ENCODE measurements at regions not wholly inside any gene's neighbourhood (a gene's known extent, or its start where the extent isn't known, plus 50 kb on each side); places are given as distances from the start of the nearest gene placed in this dataset.
"Not testable (repeated sequence)": the region's sequence is repeated elsewhere in the genome, so short reads cannot be mapped to it uniquely, and the experiment has no call there.

DNA sequence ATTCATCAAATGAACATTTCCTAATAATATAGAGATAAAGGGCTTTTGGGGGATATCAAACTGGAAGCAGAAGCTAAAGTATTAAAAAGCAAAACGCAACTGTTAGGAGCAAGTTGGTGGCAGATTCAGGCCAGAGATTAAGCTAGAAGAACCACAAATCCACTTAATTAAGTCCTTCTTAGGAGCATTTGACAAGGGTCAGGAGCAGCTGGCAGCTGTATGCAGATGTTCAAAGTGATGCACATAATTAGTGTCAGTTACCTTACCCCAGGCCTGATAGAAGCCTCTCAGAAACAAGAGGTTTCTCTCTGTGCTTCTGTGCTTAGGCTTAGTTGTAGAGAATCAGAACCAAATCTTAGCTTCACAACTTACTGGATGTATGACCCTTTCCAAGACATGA lies 546.5 kb upstream of the ANO5 start:
- TF ChIP-seq, protein P1, sequence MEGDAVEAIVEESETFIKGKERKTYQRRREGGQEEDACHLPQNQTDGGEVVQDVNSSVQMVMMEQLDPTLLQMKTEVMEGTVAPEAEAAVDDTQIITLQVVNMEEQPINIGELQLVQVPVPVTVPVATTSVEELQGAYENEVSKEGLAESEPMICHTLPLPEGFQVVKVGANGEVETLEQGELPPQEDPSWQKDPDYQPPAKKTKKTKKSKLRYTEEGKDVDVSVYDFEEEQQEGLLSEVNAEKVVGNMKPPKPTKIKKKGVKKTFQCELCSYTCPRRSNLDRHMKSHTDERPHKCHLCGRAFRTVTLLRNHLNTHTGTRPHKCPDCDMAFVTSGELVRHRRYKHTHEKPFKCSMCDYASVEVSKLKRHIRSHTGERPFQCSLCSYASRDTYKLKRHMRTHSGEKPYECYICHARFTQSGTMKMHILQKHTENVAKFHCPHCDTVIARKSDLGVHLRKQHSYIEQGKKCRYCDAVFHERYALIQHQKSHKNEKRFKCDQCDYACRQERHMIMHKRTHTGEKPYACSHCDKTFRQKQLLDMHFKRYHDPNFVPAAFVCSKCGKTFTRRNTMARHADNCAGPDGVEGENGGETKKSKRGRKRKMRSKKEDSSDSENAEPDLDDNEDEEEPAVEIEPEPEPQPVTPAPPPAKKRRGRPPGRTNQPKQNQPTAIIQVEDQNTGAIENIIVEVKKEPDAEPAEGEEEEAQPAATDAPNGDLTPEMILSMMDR (IDR thresholded peaks at IDR 0.05): no peak
- Histone ChIP-seq H3K27me3 (replicated peaks; ENCODE audit: insufficient read depth) (no peaks in the 10 kb centered on the region), H3K4me3 (no peak overlapping the region), H3K9me3 (no peaks in the 10 kb centered on the region), H3K27ac (no peak overlapping the region), H3K4me1 (ENCODE audit: control insufficient read depth in 1 of 2, low read depth in 2 of 2) (no peaks in the 10 kb centered on the region), H3K36me3 (no peaks in the 10 kb centered on the region)
- DNase-seq (ENCODE audit: low spot score) (no peak), ATAC-seq (ENCODE audit: insufficient number of reproducible peaks, low FRiP score, low read depth) (no peak)

DNA sequence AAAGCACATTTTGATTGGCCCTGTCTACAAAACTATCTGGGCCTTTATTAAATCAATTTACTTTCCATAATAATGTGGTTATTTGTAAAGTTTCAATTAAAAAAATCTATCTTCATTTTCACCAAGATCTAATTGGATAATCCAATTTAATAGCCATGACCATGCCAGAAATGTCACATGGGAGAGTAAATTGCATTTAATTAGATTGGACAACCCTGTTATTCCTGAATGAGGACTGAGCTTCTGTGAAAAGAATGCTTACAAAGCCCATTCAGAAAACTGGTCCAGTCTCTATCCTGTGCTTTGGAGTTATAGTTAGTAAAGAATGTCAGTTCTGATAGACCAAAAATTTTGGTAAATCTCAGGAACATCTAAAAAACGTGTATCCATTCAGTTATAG lies 541.9 kb upstream of the ANO5 start:
- Histone ChIP-seq H3K4me1 (ENCODE audit: control insufficient read depth in 1 of 2, low read depth in 2 of 2) (no peaks in the 10 kb centered on the region), H3K36me3 (no peaks in the 10 kb centered on the region), H3K27me3 (replicated peaks; ENCODE audit: insufficient read depth) (no peaks in the 10 kb centered on the region), H3K4me3 (no peak overlapping the region), H3K9me3 (no peaks in the 10 kb centered on the region), H3K27ac (no peak overlapping the region)
- no peak for DNase-seq (ENCODE audit: low spot score)
- TF ChIP-seq, protein P1 (IDR thresholded peaks at IDR 0.05): no peak
- no peak for ATAC-seq (ENCODE audit: insufficient number of reproducible peaks, low FRiP score, low read depth)

DNA sequence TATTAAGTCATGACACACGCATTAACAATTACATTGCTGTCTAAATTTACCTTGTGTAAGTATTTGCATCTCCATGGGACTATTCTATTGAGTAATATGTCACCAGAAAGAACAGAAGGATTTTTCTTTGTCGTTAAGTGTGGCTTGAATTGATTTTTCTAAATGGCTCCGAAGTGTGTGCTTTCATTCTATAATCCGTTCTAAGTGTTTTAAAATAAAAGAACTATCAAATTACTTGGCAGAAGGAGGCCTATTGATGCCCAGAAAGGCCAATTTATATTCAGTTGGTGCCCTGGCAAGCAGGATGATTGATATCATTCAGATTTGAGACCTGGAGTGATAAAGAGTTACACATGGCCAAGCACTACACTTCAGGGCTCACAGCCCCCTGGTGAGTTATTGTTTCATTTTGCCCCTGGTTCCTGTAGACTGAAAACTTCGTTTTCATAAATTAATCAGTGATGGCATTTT lies 538.9 kb upstream of the ANO5 start:
- Histone ChIP-seq H3K27me3 (replicated peaks; ENCODE audit: insufficient read depth) (no peaks in the 10 kb centered on the region), H3K9me3 (no peaks in the 10 kb centered on the region), H3K4me3 (no peak overlapping the region), H3K27ac (no peak overlapping the region), H3K36me3 (no peaks in the 10 kb centered on the region), H3K4me1 (ENCODE audit: control insufficient read depth in 1 of 2, low read depth in 2 of 2) (no peaks in the 10 kb centered on the region)
- ATAC-seq (ENCODE audit: insufficient number of reproducible peaks, low FRiP score, low read depth) (no peak), DNase-seq (ENCODE audit: low spot score) (no peak)
- TF ChIP-seq, protein P1 (IDR thresholded peaks at IDR 0.05): no peak

DNA sequence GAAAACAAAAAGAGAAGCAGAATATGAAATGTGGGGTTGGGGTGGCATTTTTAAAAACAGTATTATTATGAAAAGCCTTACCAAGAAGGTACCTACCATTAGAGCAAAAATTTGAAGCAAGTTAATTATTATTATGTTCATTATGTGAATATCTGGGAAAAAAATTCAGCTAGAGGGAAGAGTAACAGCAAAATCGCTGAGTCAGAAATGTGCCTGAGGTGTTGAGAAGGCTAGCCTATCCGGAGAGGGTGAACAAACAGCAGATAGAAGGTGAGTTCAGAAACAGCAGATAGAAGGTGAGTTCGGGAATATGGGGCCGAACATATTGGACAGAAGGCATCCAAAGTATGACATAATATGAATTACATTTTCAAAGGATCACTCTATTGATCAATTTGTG lies 536.8 kb upstream of the ANO5 start:
- ATAC-seq (ENCODE audit: insufficient number of reproducible peaks, low FRiP score, low read depth): no peak
- Histone ChIP-seq H3K27ac (no peak overlapping the region), H3K4me1 (ENCODE audit: control insufficient read depth in 1 of 2, low read depth in 2 of 2) (no peaks in the 10 kb centered on the region), H3K27me3 (replicated peaks; ENCODE audit: insufficient read depth) (no peaks in the 10 kb centered on the region), H3K9me3 (no peaks in the 10 kb centered on the region), H3K4me3 (no peak overlapping the region), H3K36me3 (no peaks in the 10 kb centered on the region)
- DNase-seq (ENCODE audit: low spot score): no peak
- TF ChIP-seq, protein P1 (IDR thresholded peaks at IDR 0.05): no peak

DNA sequence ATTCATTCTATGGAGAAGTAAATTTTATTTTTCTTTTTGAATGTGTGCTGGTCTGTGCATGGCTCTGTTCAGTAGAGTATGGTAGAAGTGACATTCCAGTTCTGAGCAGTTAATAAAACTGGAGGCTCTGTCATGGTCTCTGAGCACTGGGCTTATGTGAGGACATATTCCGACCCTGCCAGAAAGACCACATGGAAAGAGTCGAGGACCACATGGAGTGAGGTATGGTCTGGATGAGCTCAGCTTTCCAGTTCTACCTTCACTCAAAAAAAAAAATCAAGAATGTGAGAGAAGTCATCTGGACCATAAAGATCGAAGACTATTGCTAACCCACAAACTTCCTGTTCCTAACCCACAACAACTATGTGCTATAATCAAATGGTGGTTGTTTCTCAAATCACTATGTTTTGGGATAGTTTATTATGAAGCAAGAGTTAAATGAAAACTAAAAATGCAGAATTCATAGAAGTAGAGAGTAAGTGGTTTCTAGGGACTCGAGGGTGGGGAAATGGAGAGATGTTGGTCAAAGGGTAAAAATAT lies 534.2 kb upstream of the ANO5 start:
- ATAC-seq (ENCODE audit: insufficient number of reproducible peaks, low FRiP score, low read depth) (no peak), DNase-seq (ENCODE audit: low spot score) (no peak)
- Histone ChIP-seq H3K36me3 (no peaks in the 10 kb centered on the region), H3K4me1 (ENCODE audit: control insufficient read depth in 1 of 2, low read depth in 2 of 2) (no peaks in the 10 kb centered on the region), H3K27me3 (replicated peaks; ENCODE audit: insufficient read depth) (no peaks in the 10 kb centered on the region), H3K4me3 (no peak overlapping the region), H3K27ac (no peak overlapping the region), H3K9me3 (no peaks in the 10 kb centered on the region)
- TF ChIP-seq, protein P1 (IDR thresholded peaks at IDR 0.05): no peak

DNA sequence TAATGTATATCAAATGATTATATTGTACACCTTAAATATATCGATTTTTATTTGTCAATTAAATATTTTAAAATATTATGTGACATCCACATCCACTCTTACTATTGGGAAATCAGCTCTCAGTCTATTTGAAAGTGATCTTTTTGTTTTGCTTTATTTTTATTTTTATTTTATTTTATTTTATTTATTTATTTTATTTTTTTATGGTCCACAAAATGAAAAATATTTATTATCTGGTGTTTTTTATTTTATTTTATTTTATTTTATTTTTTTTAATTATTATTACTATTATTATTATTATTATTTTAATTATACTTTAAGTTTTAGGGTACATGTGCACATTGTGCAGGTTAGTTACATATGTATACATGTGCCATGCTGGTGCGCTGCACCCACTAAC lies 533.5 kb upstream of the ANO5 start:
- DNase-seq (ENCODE audit: low spot score); H3K27me3 ChIP-seq (replicated peaks; ENCODE audit: insufficient read depth); H3K4me3 ChIP-seq; H3K36me3 ChIP-seq; H3K9me3 ChIP-seq; ATAC-seq (ENCODE audit: insufficient number of reproducible peaks, low FRiP score, low read depth); H3K27ac ChIP-seq; H3K4me1 ChIP-seq (ENCODE audit: control insufficient read depth in 1 of 2, low read depth in 2 of 2): not testable (repeated sequence)

Data from thoracic aorta (tissue), 2 donors.